Lower leg skin (tissue), 3 donors: ENCODE measurements at regions not wholly inside any gene's neighbourhood (a gene's known extent, or its start where the extent isn't known, plus 50 kb on each side); places are given as distances from the start of the nearest gene placed in this dataset.
A peak's percentile ranks its signal among the peaks of the same experiment; 100 is the strongest.
"Not testable (repeated sequence)": the region's sequence is repeated elsewhere in the genome, so short reads cannot be mapped to it uniquely, and the experiment has no call there.

Experiments used
- DNase-seq, 2 donors: peaks; one replicate each; pipeline ENCODE4 v3.0.0-alpha.2; 2019; ENCODE audit warnings: low spot score in 2 of 2
- H3K4me3 ChIP-seq: fragments of 200-600 bp; sonication (generic); 2 replicates; pipeline ENCODE4 v1.5.1; 2017; ENCODE audit warnings: mild to moderate bottlenecking, low read depth; ENCODE audit not compliant: poor library complexity, severe bottlenecking
- WGBS, 2 donors: methylation state at CpG; one replicate each; pipeline ENCODE4 v1.1.5; 2018; 5-methylcytosine and 5-hydroxymethylcytosine counted together
- intact Hi-C: fragments of 100-400 bp; cut with DNase I; formaldehyde crosslinking; loops from one replicate; pipeline ENCODE4 v1.15.0; 2023; ENCODE audit warnings: low total_unique reads

GRCh38 chr2:91587098-91587497 is 2895.6 kb downstream of the RPIA start:
- intact Hi-C loops, DNase-seq, H3K4me3 ChIP-seq: not testable (repeated sequence)
- 80 to 86% methylated on average over 6 of the region's 6 CpGs for WGBS, 2 donors

- intact Hi-C loops, H3K4me3 ChIP-seq: not testable (repeated sequence)
- DNase-seq: peak in 1 of 2 donors; percentile 85
- 86% methylated on average over 17 of the region's 17 CpGs for WGBS, 2 donors
Measured at GRCh38 chr2:91587908-91588535, 2896.5 kb downstream of the RPIA start.

GRCh38 chr2:91588782-91589223 is 2897.3 kb downstream of the RPIA start:
- WGBS, 2 donors: 85 to 88% methylated on average over 36 of the region's 36 CpGs
- DNase-seq: peak; percentile 11 to 82
- H3K4me3 ChIP-seq, intact Hi-C loops: not testable (repeated sequence)

GRCh38 chr2:91589454-91590328 is 2898.2 kb downstream of the RPIA start:
- intact Hi-C loops, H3K4me3 ChIP-seq: not testable (repeated sequence)
- 10 to 21% methylated on average over 35 to 55 of the region's 65 CpGs for WGBS, 2 donors
- peak; percentile 15 to 86 for DNase-seq

- peak; percentile 12 to 86 for DNase-seq
- intact Hi-C loops, H3K4me3 ChIP-seq: not testable (repeated sequence)
- WGBS, 2 donors: 90 to 92% methylated on average over 12 of the region's 12 CpGs
Measured at GRCh38 chr2:91590381-91590780, 2898.9 kb downstream of the RPIA start.

GRCh38 chr2:91591066-91591465 is 2899.6 kb downstream of the RPIA start:
- 84 to 85% methylated on average over 6 of the region's 6 CpGs for WGBS, 2 donors
- peak; percentile 10 to 80 for DNase-seq
- intact Hi-C loops, H3K4me3 ChIP-seq: not testable (repeated sequence)

GRCh38 chr2:91597436-91597835 is 2906.0 kb downstream of the RPIA start:
- intact Hi-C loops, DNase-seq, H3K4me3 ChIP-seq: not testable (repeated sequence)
- 82 to 87% methylated on average over 7 of the region's 7 CpGs for WGBS, 2 donors

- WGBS, 2 donors: 78 to 81% methylated on average over 4 of the region's 4 CpGs
- DNase-seq, H3K4me3 ChIP-seq, intact Hi-C loops: not testable (repeated sequence)
Measured at GRCh38 chr2:91598519-91598918, 2907.0 kb downstream of the RPIA start.

- H3K4me3 ChIP-seq, intact Hi-C loops: not testable (repeated sequence)
- 73 to 75% methylated on average over 6 of the region's 6 CpGs for WGBS, 2 donors
- peak in 1 of 2 donors; percentile 83 for DNase-seq
Measured at GRCh38 chr2:91599000-91599399, 2907.5 kb downstream of the RPIA start.

- intact Hi-C loops, H3K4me3 ChIP-seq, DNase-seq: not testable (repeated sequence)
- 68 to 79% methylated on average over 1 of the region's 1 CpG for WGBS, 2 donors
Measured at GRCh38 chr2:91602860-91603259, 2911.4 kb downstream of the RPIA start.

- WGBS, 2 donors: 87 to 90% methylated on average over 2 of the region's 3 CpGs
- H3K4me3 ChIP-seq, intact Hi-C loops: not testable (repeated sequence)
- DNase-seq: peak in 1 of 2 donors; percentile 6
Measured at GRCh38 chr2:91603996-91604395, 2912.5 kb downstream of the RPIA start.

GRCh38 chr2:91604629-91605028 is 2913.2 kb downstream of the RPIA start:
- intact Hi-C loops: not testable (repeated sequence)
- DNase-seq: peak in 1 of 2 donors; percentile 65

GRCh38 chr2:91623739-91624138 is 2932.3 kb downstream of the RPIA start:
- 89 to 92% methylated on average over 7 of the region's 7 CpGs for WGBS, 2 donors
- DNase-seq: peak in 1 of 2 donors; percentile 50
- H3K4me3 ChIP-seq, intact Hi-C loops: not testable (repeated sequence)

More at GRCh38 chr2:91604629-91605028, 2913.2 kb downstream of the RPIA start:
- H3K4me3 ChIP-seq: not testable (repeated sequence)
- 75 to 77% methylated on average over 3 of the region's 3 CpGs for WGBS, 2 donors

- DNase-seq: peak in 1 of 2 donors; percentile 25
- H3K4me3 ChIP-seq: not testable (repeated sequence)
- WGBS, 2 donors: no CpG with 5 or more reads among the region's 11 CpGs
Measured at GRCh38 chr2:91628471-91628870, 2937.0 kb downstream of the RPIA start.

GRCh38 chr2:91657193-91657592 is 2965.7 kb downstream of the RPIA start:
- H3K4me3 ChIP-seq, DNase-seq, intact Hi-C loops: not testable (repeated sequence)
- 45 to 62% methylated on average over 5 of the region's 17 CpGs for WGBS, 2 donors

More at GRCh38 chr2:91628471-91628870, 2937.0 kb downstream of the RPIA start:
- intact Hi-C loops: not testable (repeated sequence)
